Stomach (tissue), 8 donors: ENCODE measurements at regions not wholly inside any gene's neighbourhood (a gene's known extent, or its start where the extent isn't known, plus 50 kb on each side); places are given as distances from the start of the nearest gene placed in this dataset.

Experiments used
- DNase-seq, 2 donors: peaks; one replicate each; pipeline versions ENCODE4 v3.0.0 to v3.0.0-alpha.2; 2013 to 2019
- H3K27ac ChIP-seq, 5 donors: fragments of 200-600 bp in 4 of 5; sonication (generic) in 4 of 5; one replicate each; pipeline ENCODE4 v1.5.1; 2013 to 2019; ENCODE audit warnings: mild to moderate bottlenecking in 1 of 5, moderate library complexity in 1 of 5
- H3K27me3 ChIP-seq, 3 donors: fragments of 200-600 bp; sonication (generic); one replicate each; pipeline ENCODE4 v1.5.1; 2017 to 2019; ENCODE audit warnings: mixed run types in 1 of 3
- H3K36me3 ChIP-seq, 4 donors: fragments of 200-600 bp; sonication (generic); 1 replicate in 3 of 4; 2 replicates in 1 of 4; pipeline ENCODE4 v1.5.1; 2016 to 2019
- H3K4me1 ChIP-seq, 4 donors: fragments of 200-600 bp; sonication (generic); one replicate each; pipeline ENCODE4 v1.5.1; 2016 to 2019
- H3K4me3 ChIP-seq, 4 donors: fragments of 200-600 bp; sonication (generic) in 3 of 4; one replicate each; pipeline ENCODE4 v1.5.1; 2016 to 2019; ENCODE audit warnings: mild to moderate bottlenecking in 1 of 4
- H3K9me3 ChIP-seq, 4 donors: fragments of 200-600 bp; sonication (generic); one replicate each; pipeline ENCODE4 v1.5.1; 2016 to 2019
- EP300 ChIP-seq: sonication (generic); formaldehyde crosslinking; IDR thresholded peaks from one replicate; pipeline ENCODE4 v1.6.1; 2017; ENCODE audit warnings: antibody characterized with exemption
- POLR2A ChIP-seq, 4 donors: fragments of 450-650 bp; IDR thresholded peaks; one replicate each; pipeline ENCODE4 v1.6.1; 2016; ENCODE audit warnings: antibody characterized with exemption in 4 of 4, control low read depth in 2 of 4, mild to moderate bottlenecking in 1 of 4, moderate library complexity in 1 of 4
- POLR2AphosphoS5 ChIP-seq, 3 donors: sonication (generic); formaldehyde crosslinking; IDR thresholded peaks; one replicate each; pipeline ENCODE4 v1.6.1; 2016; ENCODE audit warnings: antibody characterized with exemption in 3 of 3
- WGBS, 5 donors: extraction: QIAGEN DNeasy Blood & Tissue Kit in 3 of 5; methylation state at CpG; one replicate each; pipeline versions ENCODE4 v1.1.5 to v1.1.7; 2013 to 2018; 5-methylcytosine and 5-hydroxymethylcytosine counted together
- intact Hi-C: fragments of 100-400 bp; cut with DNase I; formaldehyde crosslinking; loops from one replicate; pipeline ENCODE4 v1.15.1; 2023; ENCODE audit warnings: low total_unique reads
- TF ChIP-seq, protein P1 (sequence below), 7 experiments: fragments of 450-650 bp in 4 of 7; fragments of 200-600 bp in 3 of 7; sonication (generic) in 3 of 7; IDR thresholded peaks; one replicate each; pipeline ENCODE4 v1.5.1; 2016 to 2019; ENCODE audit warnings: antibody characterized with exemption in 7 of 7, control low read depth in 2 of 7, mild to moderate bottlenecking in 1 of 7
- donor health status: healthy with polysubstance abuse.
- donor health status: Bipolar disorder and iron deficiency.
- donor health status: healthy.

GRCh38 chr15:95287720-95288103 lies 1042.8 kb upstream of the NR2F2 start:
- no peaks in the 10 kb centered on the region for H3K9me3 ChIP-seq
- H3K4me1 ChIP-seq, result peaks cover 5 to 31% (median 18%) of the 10 kb centered on the region in 4 donors
- no peaks in the 10 kb centered on the region for H3K36me3 ChIP-seq
- peak overlapping the region in 4 of 5 donors; percentile 60 to 81 (median 70) for H3K27ac ChIP-seq
- no peak for TF ChIP-seq EP300
- TF ChIP-seq POLR2AphosphoS5 (IDR thresholded peaks at IDR 0.05), result no peak
- TF ChIP-seq, protein P1, sequence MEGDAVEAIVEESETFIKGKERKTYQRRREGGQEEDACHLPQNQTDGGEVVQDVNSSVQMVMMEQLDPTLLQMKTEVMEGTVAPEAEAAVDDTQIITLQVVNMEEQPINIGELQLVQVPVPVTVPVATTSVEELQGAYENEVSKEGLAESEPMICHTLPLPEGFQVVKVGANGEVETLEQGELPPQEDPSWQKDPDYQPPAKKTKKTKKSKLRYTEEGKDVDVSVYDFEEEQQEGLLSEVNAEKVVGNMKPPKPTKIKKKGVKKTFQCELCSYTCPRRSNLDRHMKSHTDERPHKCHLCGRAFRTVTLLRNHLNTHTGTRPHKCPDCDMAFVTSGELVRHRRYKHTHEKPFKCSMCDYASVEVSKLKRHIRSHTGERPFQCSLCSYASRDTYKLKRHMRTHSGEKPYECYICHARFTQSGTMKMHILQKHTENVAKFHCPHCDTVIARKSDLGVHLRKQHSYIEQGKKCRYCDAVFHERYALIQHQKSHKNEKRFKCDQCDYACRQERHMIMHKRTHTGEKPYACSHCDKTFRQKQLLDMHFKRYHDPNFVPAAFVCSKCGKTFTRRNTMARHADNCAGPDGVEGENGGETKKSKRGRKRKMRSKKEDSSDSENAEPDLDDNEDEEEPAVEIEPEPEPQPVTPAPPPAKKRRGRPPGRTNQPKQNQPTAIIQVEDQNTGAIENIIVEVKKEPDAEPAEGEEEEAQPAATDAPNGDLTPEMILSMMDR (IDR thresholded peaks at IDR 0.05), result no peak
- TF ChIP-seq POLR2A (IDR thresholded peaks at IDR 0.05), result no peak
- 66 to 80% (median 75%) methylated on average over 9 of the region's 9 CpGs for WGBS, 5 donors
- no peak overlapping the region for H3K4me3 ChIP-seq
- no peak for DNase-seq
- no peaks in the 10 kb centered on the region for H3K27me3 ChIP-seq
- intact Hi-C loops, result no loop called here

- WGBS, 5 donors, result 68 to 91% (median 75%) methylated on average over 1 of the region's 1 CpG
- peaks cover 11 to 40% (median 25%) of the 10 kb centered on the region in 4 donors for H3K4me1 ChIP-seq
- no peaks in the 10 kb centered on the region for H3K36me3 ChIP-seq
- H3K27ac ChIP-seq, result peak overlapping the region in 3 of 5 donors; percentile 6 to 81 (median 60)
- no peaks in the 10 kb centered on the region for H3K27me3 ChIP-seq
- intact Hi-C loops, result no loop called here
- DNase-seq, result no peak
- no peaks in the 10 kb centered on the region for H3K9me3 ChIP-seq
- TF ChIP-seq EP300 (no peak), POLR2A (IDR thresholded peaks at IDR 0.05) (no peak), POLR2AphosphoS5 (IDR thresholded peaks at IDR 0.05) (no peak)
- TF ChIP-seq, protein P1 (IDR thresholded peaks at IDR 0.05), result no peak
- no peak overlapping the region for H3K4me3 ChIP-seq
Measured at GRCh38 chr15:95288626-95289025, 1041.9 kb upstream of the NR2F2 start.

- Histone ChIP-seq H3K36me3 (no peaks in the 10 kb centered on the region), H3K4me3 (no peak overlapping the region), H3K9me3 (no peaks in the 10 kb centered on the region), H3K27ac (peak overlapping the region in 1 of 5 donors; percentile 81), H3K27me3 (no peaks in the 10 kb centered on the region), H3K4me1 (peaks cover 11 to 35% (median 23%) of the 10 kb centered on the region in 4 donors)
- no peak for DNase-seq
- intact Hi-C loops, result no loop called here
- TF ChIP-seq POLR2A (IDR thresholded peaks at IDR 0.05), result no peak
- 71 to 85% (median 77%) methylated on average over 12 of the region's 12 CpGs for WGBS, 5 donors
Measured at GRCh38 chr15:95290176-95290974, 1040.1 kb upstream of the NR2F2 start.

GRCh38 chr15:95291898-95292472 lies 1038.5 kb upstream of the NR2F2 start:
- Histone ChIP-seq H3K4me3 (peak overlapping the region in 1 of 4 donors; percentile 15), H3K4me1 (peaks cover 11 to 33% (median 23%) of the 10 kb centered on the region in 4 donors), H3K27me3 (no peaks in the 10 kb centered on the region), H3K27ac (no peak overlapping the region), H3K9me3 (no peaks in the 10 kb centered on the region), H3K36me3 (no peaks in the 10 kb centered on the region)
- WGBS, 5 donors, result 62 to 69% (median 65%) methylated on average over 3 of the region's 3 CpGs
- no peak for TF ChIP-seq POLR2AphosphoS5 (IDR thresholded peaks at IDR 0.05)
- TF ChIP-seq, protein P1 (IDR thresholded peaks at IDR 0.05), result peak in 3 of 7 experiments; percentile 21 to 82 (median 63)
- intact Hi-C loops, result no loop called here
- DNase-seq, result peak in 1 of 2 donors; percentile 63
